ENCODE measurements at regions not wholly inside any gene's neighbourhood (a gene's known extent, or its start where the extent isn't known, plus 50 kb on each side); places are given as distances from the start of the nearest gene placed in this dataset.

GRCh38 chr20:23233341-23233740 lies 117.2 kb upstream of the NXT1 start:
- no peak for TF ChIP-seq TAF1 (IDR thresholded peaks at IDR 0.05; ENCODE audit: low read depth, low read length)
- no peak for TF ChIP-seq PAX5 (IDR thresholded peaks at IDR 0.05; ENCODE audit: insufficient read depth, low read length, severe bottlenecking)

Data from GM12891 (cell line).